PC-9 (cell line): ENCODE measurements at regions not wholly inside any gene's neighbourhood (a gene's known extent, or its start where the extent isn't known, plus 50 kb on each side); places are given as distances from the start of the nearest gene placed in this dataset.

Experiments used
- CTCF ChIP-seq: fragments of 200-600 bp; sonication (generic); conservative IDR thresholded peaks from 2 replicates; pipeline ENCODE4 v1.6.1; 2017; ENCODE audit warnings: mixed run types, antibody characterized with exemption, mild to moderate bottlenecking, moderate library complexity
- EZH2 ChIP-seq: fragments of 200-600 bp; sonication (generic); IDR thresholded peaks from 2 replicates; pipeline ENCODE4 v1.8.0; 2017; ENCODE audit warnings: antibody characterized with exemption, low read depth

GRCh38 chr6:12439296-12439695 is 149.1 kb downstream of the EDN1 start:
- no peak for TF ChIP-seq CTCF
- TF ChIP-seq EZH2, result no peak
